GM13977 (cell line): ENCODE measurements at regions not wholly inside any gene's neighbourhood (a gene's known extent, or its start where the extent isn't known, plus 50 kb on each side); places are given as distances from the start of the nearest gene placed in this dataset.

ENCODE experiments used
- DNase-seq: peaks from one replicate; pipeline ENCODE4 v3.0.0; 2012; ENCODE audit warnings: low spot score
- in situ Hi-C: fragments of 300-500 bp; cut with MboI; formaldehyde crosslinking; loops from one replicate; pipeline ENCODE4 v1.12.0; 2022; ENCODE audit warnings: low sequenced_read_pairs, low pct_unique_long_range_greater_than_20kb, mixed read lengths, inconsistent platforms; ENCODE audit not compliant: unreplicated experiment
- TF ChIP-seq, protein P1 (sequence below): IDR thresholded peaks from 2 replicates; pipeline ENCODE4 v1.5.1; 2012; ENCODE audit warnings: mild to moderate bottlenecking, control low read depth; ENCODE audit not compliant: insufficient read depth; ENCODE audit errors: extremely low read depth, missing control alignments

- TF ChIP-seq, protein P1, sequence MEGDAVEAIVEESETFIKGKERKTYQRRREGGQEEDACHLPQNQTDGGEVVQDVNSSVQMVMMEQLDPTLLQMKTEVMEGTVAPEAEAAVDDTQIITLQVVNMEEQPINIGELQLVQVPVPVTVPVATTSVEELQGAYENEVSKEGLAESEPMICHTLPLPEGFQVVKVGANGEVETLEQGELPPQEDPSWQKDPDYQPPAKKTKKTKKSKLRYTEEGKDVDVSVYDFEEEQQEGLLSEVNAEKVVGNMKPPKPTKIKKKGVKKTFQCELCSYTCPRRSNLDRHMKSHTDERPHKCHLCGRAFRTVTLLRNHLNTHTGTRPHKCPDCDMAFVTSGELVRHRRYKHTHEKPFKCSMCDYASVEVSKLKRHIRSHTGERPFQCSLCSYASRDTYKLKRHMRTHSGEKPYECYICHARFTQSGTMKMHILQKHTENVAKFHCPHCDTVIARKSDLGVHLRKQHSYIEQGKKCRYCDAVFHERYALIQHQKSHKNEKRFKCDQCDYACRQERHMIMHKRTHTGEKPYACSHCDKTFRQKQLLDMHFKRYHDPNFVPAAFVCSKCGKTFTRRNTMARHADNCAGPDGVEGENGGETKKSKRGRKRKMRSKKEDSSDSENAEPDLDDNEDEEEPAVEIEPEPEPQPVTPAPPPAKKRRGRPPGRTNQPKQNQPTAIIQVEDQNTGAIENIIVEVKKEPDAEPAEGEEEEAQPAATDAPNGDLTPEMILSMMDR: no peak
- no peak for DNase-seq
- in situ Hi-C loops: no loop called here
Measured at GRCh38 chr17:70855401-70856054, 686.2 kb downstream of the KCNJ2 start.

DNA sequence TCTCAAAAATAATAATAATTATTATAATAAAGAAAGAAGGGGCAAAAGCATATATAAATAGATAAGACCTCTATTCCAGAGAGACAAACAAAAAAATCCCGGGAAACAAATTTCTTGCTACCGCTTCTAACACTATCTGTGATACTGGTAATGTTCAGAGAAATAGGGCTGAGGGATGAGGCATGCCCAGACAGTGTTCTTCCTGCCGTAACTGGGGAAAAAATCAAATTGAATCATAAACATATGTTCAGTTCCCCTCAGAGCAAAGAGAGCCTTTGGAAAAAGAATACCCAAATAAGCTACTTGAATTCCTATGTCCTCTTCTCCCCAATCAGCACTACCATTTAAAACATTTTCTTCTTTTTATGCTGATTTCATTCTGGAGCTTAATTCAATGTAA lies 688.0 kb downstream of the KCNJ2 start:
- TF ChIP-seq, protein P1: no peak
- DNase-seq: no peak
- in situ Hi-C loops: no loop called here

- no peak for DNase-seq
Measured at GRCh38 chr17:70859829-70860228, 690.5 kb downstream of the KCNJ2 start.

DNA sequence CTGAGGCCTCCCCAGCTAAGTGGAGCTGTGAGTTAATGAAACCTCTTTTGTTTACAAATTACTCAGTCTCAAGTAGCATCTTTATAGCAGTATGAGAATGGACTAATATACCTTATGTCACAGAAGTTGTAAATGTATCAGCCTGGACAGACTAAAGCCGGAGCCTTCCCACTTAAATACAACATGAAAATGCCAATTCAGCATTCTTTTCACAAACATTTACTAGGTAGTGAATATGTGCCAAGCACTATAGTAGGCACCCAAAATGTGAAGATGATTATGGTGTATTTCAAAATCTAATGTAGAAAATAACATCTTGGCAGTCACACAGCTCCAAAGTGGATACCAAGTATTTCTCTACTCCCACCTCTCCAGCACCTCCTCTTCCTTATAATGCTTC lies 693.0 kb downstream of the KCNJ2 start:
- TF ChIP-seq, protein P1: no peak
- no peak for DNase-seq
- in situ Hi-C loops: no loop called here

More at GRCh38 chr17:70859829-70860228, 690.5 kb downstream of the KCNJ2 start:
- TF ChIP-seq, protein P1: no peak
- in situ Hi-C loops: no loop called here

DNA sequence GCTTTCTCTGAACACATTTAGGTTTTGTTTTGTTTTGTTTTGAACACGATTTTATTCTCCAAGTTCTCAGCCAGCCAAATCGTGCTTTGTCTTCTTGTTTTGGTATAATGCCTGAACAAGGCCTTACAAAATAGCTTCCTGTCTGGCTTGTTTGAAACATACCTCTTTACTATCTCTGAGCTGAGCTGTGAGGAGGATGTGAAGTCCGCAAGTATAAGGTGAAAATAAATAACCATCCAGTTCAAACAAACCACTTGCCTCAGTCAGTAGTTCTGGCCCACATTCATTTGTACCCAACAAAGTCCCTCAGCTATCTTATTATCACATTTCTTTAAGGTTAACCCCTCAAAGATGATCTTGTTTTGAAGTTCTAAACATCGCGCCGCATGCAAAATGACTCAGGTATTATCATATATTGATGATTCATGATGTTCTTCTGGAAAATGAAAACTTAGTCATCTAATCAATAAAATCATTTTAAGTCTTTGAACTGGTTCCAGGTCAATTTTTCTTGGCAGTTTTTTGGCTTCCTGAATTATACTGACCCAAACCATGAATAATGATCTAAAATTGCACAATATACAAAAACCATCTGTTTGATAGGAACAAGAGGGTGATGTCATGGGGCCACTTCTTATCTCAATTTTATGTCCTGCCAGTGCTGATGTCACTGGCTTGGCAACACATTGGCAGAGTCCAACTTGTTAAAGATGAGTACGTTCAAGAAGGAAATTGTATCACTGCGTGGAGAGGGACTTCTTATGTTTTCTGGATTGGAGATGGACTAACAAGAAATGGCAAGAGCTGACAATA lies 694.3 kb downstream of the KCNJ2 start:
- in situ Hi-C loops: no loop called here

GRCh38 chr17:70865993-70866804 lies 696.9 kb downstream of the KCNJ2 start:
- no peak for DNase-seq
- TF ChIP-seq, protein P1: no peak
- in situ Hi-C loops: no loop called here

More for the DNA sequence above, 694.3 kb downstream of the KCNJ2 start:
- TF ChIP-seq, protein P1: no peak
- DNase-seq: no peak
